ENCODE measurements at regions not wholly inside any gene's neighbourhood (a gene's known extent, or its start where the extent isn't known, plus 50 kb on each side); places are given as distances from the start of the nearest gene placed in this dataset.

GRCh38 chr4:27248829-27249228 lies 388.2 kb downstream of the STIM2 start:
- H3K27me3 ChIP-seq (ENCODE audit: low read length), result no peaks in the 10 kb centered on the region
- H3K9ac ChIP-seq (ENCODE audit: low read length), result no peak overlapping the region
- H3K36me3 ChIP-seq (ENCODE audit: insufficient read depth, low read length), result no peaks in the 10 kb centered on the region
- no peaks in the 10 kb centered on the region for H3K4me1 ChIP-seq (ENCODE audit: low read length)
- no peak overlapping the region for H2AFZ ChIP-seq (ENCODE audit: low read length)
- H3K9me3 ChIP-seq (ENCODE audit: low read length), result no peaks in the 10 kb centered on the region
- no peak for DNase-seq
- no peak overlapping the region for H3K4me3 ChIP-seq (ENCODE audit: low read length)
- no peak overlapping the region for H3K4me2 ChIP-seq (ENCODE audit: low read depth, low read length, poor library complexity, severe bottlenecking)
- no peak overlapping the region for H3K27ac ChIP-seq (ENCODE audit: low read length)
- H3K79me2 ChIP-seq (ENCODE audit: low read length), result no peaks in the 10 kb centered on the region
- no peaks in the 10 kb centered on the region; the same call in 1 of the 2 replicates for H3K9me2 ChIP-seq (replicated peaks; ENCODE audit: insufficient read depth, low read length)
- no peaks in the 10 kb centered on the region for H4K20me1 ChIP-seq (ENCODE audit: insufficient read depth, low read depth, low read length)

DNA sequence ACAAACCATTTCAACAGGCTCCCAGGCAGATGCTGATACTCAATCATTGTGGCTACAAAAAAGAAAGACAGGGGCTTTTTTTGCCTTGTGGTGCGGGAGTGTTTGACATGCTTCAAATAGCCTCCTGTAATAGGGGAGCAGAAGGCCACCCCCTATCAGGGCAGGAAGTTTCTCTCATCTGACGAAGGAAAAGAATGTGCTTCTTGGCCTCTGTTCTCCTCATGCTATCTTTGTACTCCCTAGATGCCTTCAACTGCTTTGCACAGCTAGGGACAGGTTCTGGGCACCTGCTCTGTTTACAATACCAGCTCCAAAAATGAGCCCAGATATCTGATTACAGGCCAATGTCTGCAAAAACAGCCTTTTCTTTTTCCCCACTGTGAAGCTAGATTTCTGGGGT lies 391.1 kb downstream of the STIM2 start:
- Histone ChIP-seq H3K9me2 (replicated peaks; ENCODE audit: insufficient read depth, low read length) (no peaks in the 10 kb centered on the region; the same call in 1 of the 2 replicates), H3K27ac (ENCODE audit: low read length) (no peak overlapping the region), H3K79me2 (ENCODE audit: low read length) (no peaks in the 10 kb centered on the region), H3K4me2 (ENCODE audit: low read depth, low read length, poor library complexity, severe bottlenecking) (no peak overlapping the region), H3K27me3 (ENCODE audit: low read length) (no peaks in the 10 kb centered on the region), H2AFZ (ENCODE audit: low read length) (no peak overlapping the region), H3K4me3 (ENCODE audit: low read length) (no peak overlapping the region), H3K9ac (ENCODE audit: low read length) (no peak overlapping the region), H3K36me3 (ENCODE audit: insufficient read depth, low read length) (no peaks in the 10 kb centered on the region), H4K20me1 (ENCODE audit: insufficient read depth, low read depth, low read length) (no peaks in the 10 kb centered on the region), H3K9me3 (ENCODE audit: low read length) (no peaks in the 10 kb centered on the region), H3K4me1 (ENCODE audit: low read length) (no peaks in the 10 kb centered on the region)
- no peak for DNase-seq

GRCh38 chr4:27267339-27267969 lies 406.8 kb downstream of the STIM2 start:
- no peaks in the 10 kb centered on the region; the same call in 1 of the 2 replicates for H3K27me3 ChIP-seq (ENCODE audit: low read length)
- no peak overlapping the region for H3K27ac ChIP-seq (ENCODE audit: low read length)
- H2AFZ ChIP-seq (ENCODE audit: low read length), result no peak overlapping the region
- DNase-seq, result no peak
- H4K20me1 ChIP-seq (ENCODE audit: insufficient read depth, low read depth, low read length), result no peaks in the 10 kb centered on the region
- no peak overlapping the region for H3K9ac ChIP-seq (ENCODE audit: low read length)
- H3K4me2 ChIP-seq (ENCODE audit: low read depth, low read length, poor library complexity, severe bottlenecking), result no peak overlapping the region
- H3K36me3 ChIP-seq (ENCODE audit: insufficient read depth, low read length), result no peaks in the 10 kb centered on the region
- no peaks in the 10 kb centered on the region for H3K79me2 ChIP-seq (ENCODE audit: low read length)
- no peaks in the 10 kb centered on the region for H3K9me3 ChIP-seq (ENCODE audit: low read length)
- no peaks in the 10 kb centered on the region for H3K9me2 ChIP-seq (replicated peaks; ENCODE audit: insufficient read depth, low read length)
- H3K4me1 ChIP-seq (ENCODE audit: low read length), result no peaks in the 10 kb centered on the region
- H3K4me3 ChIP-seq (ENCODE audit: low read length), result no peak overlapping the region

DNA sequence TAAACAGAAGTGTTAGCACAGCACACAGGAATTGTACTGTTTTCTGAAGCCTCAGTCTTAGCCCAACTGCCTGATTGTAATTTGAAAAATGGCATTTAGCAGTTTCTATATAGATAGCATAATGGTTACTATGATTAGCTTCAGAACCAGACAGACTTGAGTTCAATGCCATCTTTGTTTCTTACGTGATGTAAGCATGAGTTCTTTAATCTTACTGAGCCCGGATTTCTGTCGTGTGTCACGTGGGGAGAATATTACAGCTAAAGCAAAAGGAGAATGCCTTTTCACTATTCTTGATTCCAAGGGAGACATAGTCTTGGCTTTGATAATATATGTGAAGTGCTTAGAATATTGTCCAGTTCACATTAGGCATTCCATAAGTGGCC lies 407.3 kb downstream of the STIM2 start:
- no peak overlapping the region for H3K4me3 ChIP-seq (ENCODE audit: low read length)
- no peak for DNase-seq
- no peak overlapping the region for H3K27ac ChIP-seq (ENCODE audit: low read length)
- H2AFZ ChIP-seq (ENCODE audit: low read length), result no peak overlapping the region
- H3K9ac ChIP-seq (ENCODE audit: low read length), result no peak overlapping the region
- no peaks in the 10 kb centered on the region for H4K20me1 ChIP-seq (ENCODE audit: insufficient read depth, low read depth, low read length)
- H3K9me3 ChIP-seq (ENCODE audit: low read length), result no peaks in the 10 kb centered on the region
- H3K4me2 ChIP-seq (ENCODE audit: low read depth, low read length, poor library complexity, severe bottlenecking), result no peak overlapping the region
- no peaks in the 10 kb centered on the region for H3K4me1 ChIP-seq (ENCODE audit: low read length)
- H3K36me3 ChIP-seq (ENCODE audit: insufficient read depth, low read length), result no peaks in the 10 kb centered on the region
- no peaks in the 10 kb centered on the region; the same call in 1 of the 2 replicates for H3K27me3 ChIP-seq (ENCODE audit: low read length)
- no peaks in the 10 kb centered on the region for H3K79me2 ChIP-seq (ENCODE audit: low read length)
- no peaks in the 10 kb centered on the region for H3K9me2 ChIP-seq (replicated peaks; ENCODE audit: insufficient read depth, low read length)

DNA sequence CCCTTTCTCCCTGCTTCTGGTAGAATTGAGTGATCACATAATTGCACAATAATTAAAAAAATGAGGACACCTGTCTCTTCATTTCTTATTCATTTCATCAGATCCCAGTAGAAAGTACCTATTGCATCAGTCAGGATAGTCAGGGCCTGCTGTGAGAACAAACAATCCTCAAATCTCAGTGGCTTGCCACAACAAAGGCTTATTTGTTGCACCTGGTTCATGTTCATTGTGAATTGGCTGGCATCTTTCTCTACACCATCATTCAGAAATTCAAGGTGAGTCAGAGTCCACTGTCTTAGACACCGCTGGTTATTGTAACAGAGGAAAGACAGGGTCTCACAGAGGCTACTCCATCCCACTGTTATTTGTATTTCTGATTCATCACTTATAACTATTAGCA lies 409.8 kb downstream of the STIM2 start:
- H3K9me2 ChIP-seq (replicated peaks; ENCODE audit: insufficient read depth, low read length), result no peaks in the 10 kb centered on the region
- no peaks in the 10 kb centered on the region; the same call in 1 of the 2 replicates for H3K27me3 ChIP-seq (ENCODE audit: low read length)
- H3K9ac ChIP-seq (ENCODE audit: low read length), result no peak overlapping the region
- H3K79me2 ChIP-seq (ENCODE audit: low read length), result no peaks in the 10 kb centered on the region
- H3K4me3 ChIP-seq (ENCODE audit: low read length), result no peak overlapping the region
- H3K9me3 ChIP-seq (ENCODE audit: low read length), result no peaks in the 10 kb centered on the region
- no peak overlapping the region for H3K4me2 ChIP-seq (ENCODE audit: low read depth, low read length, poor library complexity, severe bottlenecking)
- H3K36me3 ChIP-seq (ENCODE audit: insufficient read depth, low read length), result no peaks in the 10 kb centered on the region
- no peak overlapping the region for H2AFZ ChIP-seq (ENCODE audit: low read length)
- no peak for DNase-seq
- H4K20me1 ChIP-seq (ENCODE audit: insufficient read depth, low read depth, low read length), result no peaks in the 10 kb centered on the region
- no peaks in the 10 kb centered on the region for H3K4me1 ChIP-seq (ENCODE audit: low read length)
- H3K27ac ChIP-seq (ENCODE audit: low read length), result no peak overlapping the region

GRCh38 chr4:27271555-27271954 lies 410.9 kb downstream of the STIM2 start:
- Histone ChIP-seq H3K9me3 (ENCODE audit: low read length) (no peaks in the 10 kb centered on the region), H3K4me2 (ENCODE audit: low read depth, low read length, poor library complexity, severe bottlenecking) (no peak overlapping the region), H3K4me3 (ENCODE audit: low read length) (no peak overlapping the region), H3K4me1 (ENCODE audit: low read length) (no peaks in the 10 kb centered on the region), H3K27ac (ENCODE audit: low read length) (no peak overlapping the region), H3K79me2 (ENCODE audit: low read length) (no peaks in the 10 kb centered on the region), H3K9ac (ENCODE audit: low read length) (no peak overlapping the region), H3K36me3 (ENCODE audit: insufficient read depth, low read length) (no peaks in the 10 kb centered on the region), H3K27me3 (ENCODE audit: low read length) (no peaks in the 10 kb centered on the region; the same call in 1 of the 2 replicates), H4K20me1 (ENCODE audit: insufficient read depth, low read depth, low read length) (no peaks in the 10 kb centered on the region), H2AFZ (ENCODE audit: low read length) (no peak overlapping the region), H3K9me2 (replicated peaks; ENCODE audit: insufficient read depth, low read length) (no peaks in the 10 kb centered on the region)
- DNase-seq, result no peak

DNA sequence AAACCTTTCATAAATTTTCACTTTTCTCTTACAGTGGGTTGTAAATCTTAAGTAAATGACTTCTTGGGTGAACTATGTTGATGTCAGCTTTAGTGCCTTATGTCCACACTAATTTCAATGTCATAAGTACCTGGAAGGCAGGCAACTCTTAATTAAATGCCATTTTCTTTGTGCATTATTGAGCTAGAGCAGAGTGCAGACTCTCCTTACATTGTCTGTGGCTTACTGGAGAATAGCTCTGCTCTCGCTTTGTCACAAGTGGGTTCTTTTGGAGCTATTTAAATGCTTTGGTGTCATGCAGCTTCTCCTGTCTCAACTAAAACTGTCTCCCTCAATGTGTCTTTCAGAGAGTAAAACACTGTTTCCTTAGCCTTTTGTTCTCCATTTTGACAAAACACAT lies 411.6 kb downstream of the STIM2 start:
- H3K27ac ChIP-seq (ENCODE audit: low read length), result no peak overlapping the region
- DNase-seq, result no peak
- no peak overlapping the region for H3K4me2 ChIP-seq (ENCODE audit: low read depth, low read length, poor library complexity, severe bottlenecking)
- H3K9ac ChIP-seq (ENCODE audit: low read length), result no peak overlapping the region
- no peak overlapping the region for H3K4me3 ChIP-seq (ENCODE audit: low read length)
- H3K9me2 ChIP-seq (replicated peaks; ENCODE audit: insufficient read depth, low read length), result no peaks in the 10 kb centered on the region
- H3K79me2 ChIP-seq (ENCODE audit: low read length), result no peaks in the 10 kb centered on the region
- H3K4me1 ChIP-seq (ENCODE audit: low read length), result no peaks in the 10 kb centered on the region
- no peaks in the 10 kb centered on the region; the same call in 1 of the 2 replicates for H3K27me3 ChIP-seq (ENCODE audit: low read length)
- H2AFZ ChIP-seq (ENCODE audit: low read length), result no peak overlapping the region
- H3K9me3 ChIP-seq (ENCODE audit: low read length), result no peaks in the 10 kb centered on the region
- no peaks in the 10 kb centered on the region for H3K36me3 ChIP-seq (ENCODE audit: insufficient read depth, low read length)
- no peaks in the 10 kb centered on the region for H4K20me1 ChIP-seq (ENCODE audit: insufficient read depth, low read depth, low read length)

- H3K4me1 ChIP-seq (ENCODE audit: low read length), result no peaks in the 10 kb centered on the region
- H3K4me3 ChIP-seq (ENCODE audit: low read length), result no peak overlapping the region
- H3K27me3 ChIP-seq (ENCODE audit: low read length), result no peaks in the 10 kb centered on the region
- no peak overlapping the region for H2AFZ ChIP-seq (ENCODE audit: low read length)
- no peak overlapping the region for H3K4me2 ChIP-seq (ENCODE audit: low read depth, low read length, poor library complexity, severe bottlenecking)
- no peaks in the 10 kb centered on the region for H3K36me3 ChIP-seq (ENCODE audit: insufficient read depth, low read length)
- H3K9me2 ChIP-seq (replicated peaks; ENCODE audit: insufficient read depth, low read length), result no peaks in the 10 kb centered on the region
- no peaks in the 10 kb centered on the region for H3K79me2 ChIP-seq (ENCODE audit: low read length)
- no peak for DNase-seq
- H3K9ac ChIP-seq (ENCODE audit: low read length), result no peak overlapping the region
- no peaks in the 10 kb centered on the region for H3K9me3 ChIP-seq (ENCODE audit: low read length)
- no peaks in the 10 kb centered on the region for H4K20me1 ChIP-seq (ENCODE audit: insufficient read depth, low read depth, low read length)
- H3K27ac ChIP-seq (ENCODE audit: low read length), result no peak overlapping the region
These were observed 415.8 kb downstream of the STIM2 start for GRCh38 chr4:27276307-27277073.

All from Karpas-422 (cell line).